Subcutaneous abdominal adipose tissue (tissue), 5 donors: ENCODE measurements at regions not wholly inside any gene's neighbourhood (a gene's known extent, or its start where the extent isn't known, plus 50 kb on each side); places are given as distances from the start of the nearest gene placed in this dataset.

Source experiments
- H3K27ac ChIP-seq: one replicate; pipeline ENCODE4 v1.7.0; 2013; ENCODE audit warnings: low read depth, mild to moderate bottlenecking, inconsistent platforms, low read length, moderate library complexity
- H3K27me3 ChIP-seq, 5 donors: one replicate each; pipeline ENCODE4 v1.7.0; 2013; ENCODE audit warnings: low read length in 5 of 5, inconsistent platforms in 1 of 5; ENCODE audit not compliant: control insufficient read depth in 5 of 5, insufficient read depth in 4 of 5
- H3K36me3 ChIP-seq, 5 donors: one replicate each; pipeline ENCODE4 v1.7.0; 2013; ENCODE audit warnings: low read length in 5 of 5; ENCODE audit not compliant: control insufficient read depth in 5 of 5, insufficient read depth in 5 of 5
- H3K4me1 ChIP-seq, 5 donors: one replicate each; pipeline ENCODE4 v1.7.0; 2013; ENCODE audit warnings: low read length in 5 of 5, mild to moderate bottlenecking in 3 of 5, moderate library complexity in 1 of 5; ENCODE audit not compliant: control insufficient read depth in 5 of 5, insufficient read depth in 5 of 5
- H3K4me3 ChIP-seq, 5 donors: one replicate each; pipeline ENCODE4 v1.7.0; 2013; ENCODE audit warnings: low read length in 5 of 5, low read depth in 1 of 5
- H3K9ac ChIP-seq, 5 donors: one replicate each; pipeline ENCODE4 v1.7.0; 2013; ENCODE audit warnings: low read length in 5 of 5, mild to moderate bottlenecking in 4 of 5, moderate library complexity in 3 of 5
- H3K9me3 ChIP-seq, 5 donors: one replicate each; pipeline ENCODE4 v1.7.0; 2013; ENCODE audit warnings: low read length in 5 of 5; ENCODE audit not compliant: control insufficient read depth in 5 of 5
- donor health status: healthy.
- donor health status: healthy.
- donor health status: healthy.
- donor health status: healthy.
- donor health status: healthy.

GRCh38 chr5:116702776-116703175, 128.2 kb upstream of the SEMA6A start:
- peaks cover 0 to 2% (median 0%) of the 10 kb centered on the region in 5 donors for H3K9me3 ChIP-seq
- H3K27ac ChIP-seq, result no peak overlapping the region
- H3K36me3 ChIP-seq, result no peaks in the 10 kb centered on the region
- H3K4me3 ChIP-seq, result no peak overlapping the region
- H3K9ac ChIP-seq, result no peak overlapping the region
- H3K27me3 ChIP-seq, result no peaks in the 10 kb centered on the region
- no peaks in the 10 kb centered on the region for H3K4me1 ChIP-seq

GRCh38 chr5:116699332-116699731, 124.7 kb upstream of the SEMA6A start:
- no peaks in the 10 kb centered on the region for H3K4me1 ChIP-seq
- H3K4me3 ChIP-seq, result no peak overlapping the region
- peaks cover 0 to 2% (median 0%) of the 10 kb centered on the region in 5 donors for H3K9me3 ChIP-seq
- no peak overlapping the region for H3K27ac ChIP-seq
- H3K9ac ChIP-seq, result no peak overlapping the region
- H3K36me3 ChIP-seq, result no peaks in the 10 kb centered on the region
- no peaks in the 10 kb centered on the region for H3K27me3 ChIP-seq

GRCh38 chr5:116696366-116696765, 121.7 kb upstream of the SEMA6A start:
- Histone ChIP-seq H3K4me1 (no peaks in the 10 kb centered on the region), H3K9me3 (no peaks in the 10 kb centered on the region), H3K9ac (no peak overlapping the region), H3K27me3 (no peaks in the 10 kb centered on the region), H3K36me3 (no peaks in the 10 kb centered on the region), H3K27ac (no peak overlapping the region), H3K4me3 (no peak overlapping the region)

GRCh38 chr5:116695681-116696080, 121.1 kb upstream of the SEMA6A start:
- H3K9ac ChIP-seq, result no peak overlapping the region
- H3K4me1 ChIP-seq, result no peaks in the 10 kb centered on the region
- H3K36me3 ChIP-seq, result no peaks in the 10 kb centered on the region
- no peak overlapping the region for H3K4me3 ChIP-seq
- H3K9me3 ChIP-seq, result no peaks in the 10 kb centered on the region
- no peaks in the 10 kb centered on the region for H3K27me3 ChIP-seq
- H3K27ac ChIP-seq, result no peak overlapping the region

- Histone ChIP-seq H3K36me3 (no peaks in the 10 kb centered on the region), H3K4me3 (no peak overlapping the region), H3K27ac (no peak overlapping the region), H3K4me1 (peaks cover 0 to 6% (median under 1%) of the 10 kb centered on the region in 5 donors), H3K27me3 (no peaks in the 10 kb centered on the region), H3K9me3 (no peaks in the 10 kb centered on the region), H3K9ac (no peak overlapping the region)
These were observed 111.8 kb upstream of the SEMA6A start for GRCh38 chr5:116686438-116686837.

- Histone ChIP-seq H3K4me3 (no peak overlapping the region), H3K27ac (no peak overlapping the region), H3K27me3 (no peaks in the 10 kb centered on the region), H3K36me3 (no peaks in the 10 kb centered on the region), H3K9me3 (no peaks in the 10 kb centered on the region), H3K9ac (no peak overlapping the region), H3K4me1 (peaks cover 0 to 12% (median 4%) of the 10 kb centered on the region in 5 donors)
These were observed 111.3 kb upstream of the SEMA6A start for GRCh38 chr5:116685931-116686330.

DNA sequence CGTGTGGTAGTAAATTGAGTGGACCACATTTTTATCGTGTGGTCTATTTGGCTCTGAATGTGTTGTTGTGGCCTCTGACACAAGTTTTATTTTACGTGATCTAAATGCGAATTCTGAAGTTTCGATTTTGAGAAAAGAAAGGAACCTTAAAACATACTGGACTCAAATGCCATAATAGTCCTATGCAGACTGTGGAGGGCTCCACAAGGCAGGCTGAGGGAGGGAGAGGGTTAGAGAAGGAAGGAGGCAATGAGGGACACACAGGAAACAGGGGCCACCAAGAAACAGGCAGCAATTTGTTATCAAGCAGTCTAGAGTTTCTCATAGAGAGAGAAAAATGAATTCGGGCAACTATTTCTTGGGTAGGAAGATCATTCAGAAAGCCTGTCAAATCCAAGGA, 110.4 kb upstream of the SEMA6A start:
- Histone ChIP-seq H3K4me1 (peaks cover 0 to 12% (median 4%) of the 10 kb centered on the region in 5 donors), H3K9ac (no peak overlapping the region), H3K9me3 (no peaks in the 10 kb centered on the region), H3K27ac (no peak overlapping the region), H3K4me3 (no peak overlapping the region), H3K27me3 (no peaks in the 10 kb centered on the region), H3K36me3 (no peaks in the 10 kb centered on the region)

DNA sequence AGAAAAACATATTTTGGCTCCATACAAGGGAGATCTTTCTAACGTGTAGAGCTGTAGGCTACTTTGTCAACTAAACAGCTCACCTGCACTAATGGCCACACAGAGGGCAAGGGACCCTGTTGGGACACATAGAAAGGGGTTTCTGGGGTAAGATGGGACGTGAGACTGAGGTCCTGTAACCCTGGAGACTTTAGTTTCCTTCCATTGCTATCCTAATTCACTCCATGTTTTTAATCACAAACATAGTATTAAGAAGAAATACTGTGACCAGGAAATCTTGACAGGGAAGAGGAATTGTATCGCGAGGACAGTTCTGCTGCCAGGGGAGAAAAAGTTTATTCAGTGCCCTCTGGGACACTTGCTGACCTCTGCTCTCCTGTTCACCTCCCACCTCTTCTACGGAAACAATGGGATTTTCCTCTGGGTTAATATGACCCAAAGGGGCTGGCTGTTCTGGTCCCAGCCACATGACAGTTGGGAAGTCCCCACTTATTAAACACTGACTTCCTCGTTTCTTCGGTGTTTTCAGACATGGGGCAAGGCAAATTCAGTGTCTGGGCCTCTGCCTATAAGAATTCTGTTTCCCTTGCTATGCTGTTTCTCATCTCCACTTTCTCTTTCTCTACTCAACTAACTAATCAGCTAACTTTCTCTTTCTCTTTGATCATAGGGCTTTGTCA, 106.9 kb upstream of the SEMA6A start:
- H3K9me3 ChIP-seq, result no peaks in the 10 kb centered on the region
- H3K27me3 ChIP-seq, result no peaks in the 10 kb centered on the region
- no peaks in the 10 kb centered on the region for H3K36me3 ChIP-seq
- H3K27ac ChIP-seq, result no peak overlapping the region
- no peak overlapping the region for H3K9ac ChIP-seq
- H3K4me1 ChIP-seq, result peaks cover 0 to 12% (median 4%) of the 10 kb centered on the region in 5 donors
- H3K4me3 ChIP-seq, result no peak overlapping the region

- Histone ChIP-seq H3K9me3 (no peaks in the 10 kb centered on the region), H3K27me3 (no peaks in the 10 kb centered on the region), H3K36me3 (no peaks in the 10 kb centered on the region), H3K27ac (no peak overlapping the region), H3K9ac (no peak overlapping the region), H3K4me3 (no peak overlapping the region), H3K4me1 (peaks cover 0 to 2% (median 0%) of the 10 kb centered on the region in 5 donors)
These were observed 100.9 kb upstream of the SEMA6A start for GRCh38 chr5:116675626-116675910.

GRCh38 chr5:116674881-116675625, 100.4 kb upstream of the SEMA6A start:
- no peaks in the 10 kb centered on the region for H3K27me3 ChIP-seq
- H3K9ac ChIP-seq, result no peak overlapping the region
- no peaks in the 10 kb centered on the region for H3K9me3 ChIP-seq
- H3K4me3 ChIP-seq, result no peak overlapping the region
- H3K27ac ChIP-seq, result no peak overlapping the region
- peaks cover 0 to 7% (median 0%) of the 10 kb centered on the region in 5 donors for H3K4me1 ChIP-seq
- no peaks in the 10 kb centered on the region for H3K36me3 ChIP-seq
